AG10803 (cell line): ENCODE measurements at regions not wholly inside any gene's neighbourhood (a gene's known extent, or its start where the extent isn't known, plus 50 kb on each side); places are given as distances from the start of the nearest gene placed in this dataset.

ENCODE experiments used
- DNase-seq: peaks from one replicate; pipeline ENCODE4 v3.0.0; 2010; ENCODE audit warnings: low read depth
- H3K4me3 ChIP-seq: 2 replicates; pipeline ENCODE4 v1.5.1; 2011; ENCODE audit warnings: mild to moderate bottlenecking, low read length, control low read depth
- CTCF ChIP-seq: conservative IDR thresholded peaks from 2 replicates; pipeline ENCODE4 v1.5.1; 2011; ENCODE audit warnings: mild to moderate bottlenecking, low read length, control low read depth, inconsistent platforms

GRCh38 chr3:59535791-59536221 is 486.0 kb upstream of the CFAP20DC start:
- no peak for TF ChIP-seq CTCF
- peak; percentile 54 for DNase-seq
- H3K4me3 ChIP-seq = no peak overlapping the region

GRCh38 chr3:59531994-59532393 is 482.2 kb upstream of the CFAP20DC start:
- no peak for DNase-seq
- TF ChIP-seq CTCF = no peak

GRCh38 chr3:59531066-59531745 is 481.4 kb upstream of the CFAP20DC start:
- TF ChIP-seq CTCF = no peak
- no peak overlapping the region for H3K4me3 ChIP-seq
- no peak for DNase-seq

More at GRCh38 chr3:59531994-59532393, 482.2 kb upstream of the CFAP20DC start:
- no peak overlapping the region for H3K4me3 ChIP-seq

GRCh38 chr3:59528251-59528650 is 478.4 kb upstream of the CFAP20DC start:
- DNase-seq = no peak
- no peak for TF ChIP-seq CTCF

GRCh38 chr3:59527493-59527892 is 477.7 kb upstream of the CFAP20DC start:
- no peak for TF ChIP-seq CTCF
- DNase-seq = no peak
- no peak overlapping the region for H3K4me3 ChIP-seq

More at GRCh38 chr3:59528251-59528650, 478.4 kb upstream of the CFAP20DC start:
- no peak overlapping the region for H3K4me3 ChIP-seq

- DNase-seq = no peak
- TF ChIP-seq CTCF = no peak
- no peak overlapping the region for H3K4me3 ChIP-seq
Measured at GRCh38 chr3:59526999-59527398, 477.2 kb upstream of the CFAP20DC start.

GRCh38 chr3:59522550-59522949 is 472.7 kb upstream of the CFAP20DC start:
- no peak overlapping the region for H3K4me3 ChIP-seq
- no peak for TF ChIP-seq CTCF
- DNase-seq = no peak
